H9 (cell line): ENCODE measurements at regions not wholly inside any gene's neighbourhood (a gene's known extent, or its start where the extent isn't known, plus 50 kb on each side); places are given as distances from the start of the nearest gene placed in this dataset.

Experiments
- DNase-seq: peaks from one replicate; pipeline ENCODE4 v3.0.0-alpha.2; 2017
- H2AFZ ChIP-seq: one replicate; pipeline ENCODE4 v1.6.1; 2013; ENCODE audit warnings: mild to moderate bottlenecking, low read length, control low read depth, moderate library complexity
- H2AK5ac ChIP-seq: 2 replicates; pipeline ENCODE4 v1.6.1; 2013; ENCODE audit warnings: low read length, control low read depth, mixed read lengths; ENCODE audit not compliant: insufficient read length
- H2BK120ac ChIP-seq: one replicate; pipeline ENCODE4 v1.6.1; 2013; ENCODE audit warnings: low read depth, mild to moderate bottlenecking, low read length, control low read depth, inconsistent platforms; ENCODE audit not compliant: poor library complexity, severe bottlenecking
- H2BK12ac ChIP-seq: 2 replicates; pipeline ENCODE4 v1.6.1; 2013; ENCODE audit warnings: low read length, control low read depth, mixed read lengths, low read depth; ENCODE audit not compliant: insufficient read length
- H2BK15ac ChIP-seq: 2 replicates; pipeline ENCODE4 v1.6.1; 2013; ENCODE audit warnings: low read depth, low read length, control low read depth
- H2BK20ac ChIP-seq: one replicate; pipeline ENCODE4 v1.6.1; 2013; ENCODE audit warnings: low read depth, mild to moderate bottlenecking, low read length, control low read depth, inconsistent platforms; ENCODE audit not compliant: poor library complexity, severe bottlenecking
- H2BK5ac ChIP-seq: 2 replicates; pipeline ENCODE4 v1.6.1; 2013; ENCODE audit warnings: low read length, control low read depth, mixed read lengths; ENCODE audit not compliant: insufficient read length
- H3K14ac ChIP-seq: 2 replicates; pipeline ENCODE4 v1.6.1; 2013; ENCODE audit warnings: low read length, control low read depth; ENCODE audit not compliant: insufficient read depth
- H3K18ac ChIP-seq: 2 replicates; pipeline ENCODE4 v1.6.1; 2013; ENCODE audit warnings: low read depth, mild to moderate bottlenecking, mixed read lengths, low read length, control low read depth; ENCODE audit not compliant: insufficient read length
- H3K23ac ChIP-seq: 2 replicates; pipeline ENCODE4 v1.6.1; 2013; ENCODE audit warnings: low read length, control low read depth, mixed read lengths, low read depth; ENCODE audit not compliant: insufficient read length
- H3K23me2 ChIP-seq: 2 replicates; pipeline ENCODE4 v1.6.1; 2013; ENCODE audit warnings: low read depth, mild to moderate bottlenecking, mixed read lengths, low read length, control low read depth; ENCODE audit not compliant: insufficient read length, poor library complexity, severe bottlenecking
- H3K27ac ChIP-seq: 2 replicates; pipeline ENCODE4 v1.5.1; 2013; ENCODE audit warnings: low read length, control low read depth, mixed read lengths, low read depth; ENCODE audit not compliant: insufficient read length
- H3K27me3 ChIP-seq: 2 replicates; pipeline ENCODE4 v1.6.1; 2013; ENCODE audit warnings: low read length, control low read depth, inconsistent platforms; ENCODE audit not compliant: insufficient read depth
- H3K4ac ChIP-seq: 2 replicates; pipeline ENCODE4 v1.6.1; 2013; ENCODE audit warnings: low read depth, mild to moderate bottlenecking, control low read depth, inconsistent platforms, low read length, moderate library complexity
- H3K4me1 ChIP-seq: 2 replicates; pipeline ENCODE4 v1.6.1; 2013; ENCODE audit warnings: low read length, control low read depth, inconsistent platforms; ENCODE audit not compliant: insufficient read depth
- H3K4me2 ChIP-seq: 2 replicates; pipeline ENCODE4 v1.6.1; 2013; ENCODE audit warnings: low read length, control low read depth, mixed read lengths; ENCODE audit not compliant: insufficient read length, insufficient read depth
- H3K56ac ChIP-seq: 2 replicates; pipeline ENCODE4 v1.6.1; 2013; ENCODE audit warnings: low read depth, mild to moderate bottlenecking, mixed read lengths, low read length, control low read depth; ENCODE audit not compliant: insufficient read length
- H3K79me1 ChIP-seq: 2 replicates; pipeline ENCODE4 v1.6.1; 2013; ENCODE audit warnings: low read depth, mild to moderate bottlenecking, moderate library complexity, low read length, control low read depth, inconsistent platforms; ENCODE audit not compliant: insufficient read depth, poor library complexity, severe bottlenecking
- H3K79me2 ChIP-seq: 2 replicates; pipeline ENCODE4 v1.6.1; 2013; ENCODE audit warnings: low read length, control low read depth, inconsistent platforms; ENCODE audit not compliant: insufficient read depth
- H3K9ac ChIP-seq: 2 replicates; pipeline ENCODE4 v1.6.1; 2013; ENCODE audit warnings: low read length, control low read depth, mixed read lengths; ENCODE audit not compliant: insufficient read length; ENCODE audit errors: extremely low read depth
- H3K9me3 ChIP-seq: one replicate; pipeline ENCODE4 v1.6.1; 2013; ENCODE audit warnings: low read depth, low read length, inconsistent platforms; ENCODE audit not compliant: control insufficient read depth
- H3T11ph ChIP-seq: one replicate; pipeline ENCODE4 v1.6.1; 2013; ENCODE audit warnings: mild to moderate bottlenecking, low read length, control low read depth, inconsistent platforms
- H4K20me1 ChIP-seq: one replicate; pipeline ENCODE4 v1.6.1; 2013; ENCODE audit not compliant: control insufficient read depth, insufficient read length, insufficient read depth
- H4K5ac ChIP-seq: 2 replicates; pipeline ENCODE4 v1.6.1; 2013; ENCODE audit warnings: low read depth, mild to moderate bottlenecking, mixed read lengths, low read length, control low read depth; ENCODE audit not compliant: insufficient read length
- H4K8ac ChIP-seq: replicated peaks from 2 replicates; pipeline ENCODE4 v1.6.1; 2013; ENCODE audit warnings: low read length, control low read depth, mixed read lengths, low read depth; ENCODE audit not compliant: insufficient read length
- H4K91ac ChIP-seq: 2 replicates; pipeline ENCODE4 v1.6.1; 2013; ENCODE audit warnings: low read depth, mild to moderate bottlenecking, moderate library complexity, mixed read lengths, low read length, control low read depth; ENCODE audit not compliant: insufficient read length
- H3K27ac Mint-ChIP-seq, 3 experiments: 2 replicates in 2 of 3; 3 replicates in 1 of 3; pipeline ENCODE4 v1.8.0; 2020 to 2021; ENCODE audit warnings: mixed read lengths in 3 of 3, mild to moderate bottlenecking in 1 of 3, moderate library complexity in 1 of 3
- H3K27me3 Mint-ChIP-seq: 2 replicates; pipeline ENCODE4 v1.8.0; 2021; ENCODE audit warnings: low read depth, mild to moderate bottlenecking, moderate library complexity, mixed read lengths
- H3K36me3 Mint-ChIP-seq, 3 experiments: 2 replicates in 2 of 3; 3 replicates in 1 of 3; pipeline ENCODE4 v1.8.0; 2020 to 2021; ENCODE audit warnings: low read depth in 3 of 3, mixed read lengths in 3 of 3; ENCODE audit not compliant: insufficient read depth in 1 of 3
- H3K4me1 Mint-ChIP-seq, 2 experiments: 2 replicates each; pipeline ENCODE4 v1.8.0; 2020; ENCODE audit warnings: mixed read lengths in 2 of 2
- H3K4me3 Mint-ChIP-seq, 2 experiments: 2 replicates in 1 of 2; 3 replicates in 1 of 2; pipeline ENCODE4 v1.8.0; 2020 to 2021; ENCODE audit warnings: mild to moderate bottlenecking in 2 of 2, mixed read lengths in 2 of 2, moderate library complexity in 1 of 2
- H3K9me3 Mint-ChIP-seq, 2 experiments: 2 replicates in 1 of 2; 3 replicates in 1 of 2; pipeline ENCODE4 v1.8.0; 2020; ENCODE audit warnings: mild to moderate bottlenecking in 2 of 2, mixed read lengths in 2 of 2, moderate library complexity in 1 of 2
- WGBS: extraction: QIAGEN DNeasy Blood & Tissue Kit; methylation state at CpG from one replicate; pipeline ENCODE4 v1.1.7; 2013; ENCODE audit warnings: missing lambda C conversion rate, low lambda C conversion rate, mixed read lengths; ENCODE audit not compliant: insufficient read length; ENCODE audit errors: extremely low coverage; 5-methylcytosine and 5-hydroxymethylcytosine counted together
- TF ChIP-seq, protein P1 (sequence below): fragments of 200-600 bp; sonication (generic); conservative IDR thresholded peaks from 3 replicates; pipeline ENCODE4 v1.8.0; 2021; ENCODE audit warnings: antibody characterized with exemption, mild to moderate bottlenecking

- Histone ChIP-seq H3K14ac (no peak overlapping the region), H4K20me1 (no peaks in the 10 kb centered on the region), H3K79me1 (no peaks in the 10 kb centered on the region), H4K8ac (no peak overlapping the region), H2BK120ac (no peak overlapping the region), H3K4ac (no peak overlapping the region), H3K4me2 (no peak overlapping the region), H3K27ac (no peak overlapping the region), H2BK15ac (no peak overlapping the region), H3K79me2 (no peaks in the 10 kb centered on the region), H2BK12ac (no peak overlapping the region), H4K5ac (no peak overlapping the region), H3K4me1 (no peaks in the 10 kb centered on the region), H3K56ac (no peak overlapping the region), H3K9ac (no peak overlapping the region), H3K23me2 (no peaks in the 10 kb centered on the region), H3K18ac (no peak overlapping the region), H3K23ac (no peak overlapping the region), H2AK5ac (no peak overlapping the region), H3K9me3 (no peaks in the 10 kb centered on the region), H2AFZ (no peak overlapping the region), H3K27me3 (no peaks in the 10 kb centered on the region), H2BK5ac (no peak overlapping the region), H2BK20ac (no peak overlapping the region), H3T11ph (no peak overlapping the region), H4K91ac (no peak overlapping the region)
- no peaks in the 10 kb centered on the region; a peak in 2 of 7 replicates for H3K36me3 Mint-ChIP-seq
- peaks cover 12 to 13% of the 10 kb centered on the region in 2 experiments for H3K4me1 Mint-ChIP-seq
- peaks cover 13 to 16% of the 10 kb centered on the region in 2 experiments; a peak in 4 of 5 replicates for H3K9me3 Mint-ChIP-seq
- no peak overlapping the region for H3K27ac Mint-ChIP-seq
- WGBS = no CpG with 5 or more reads among the region's 15 CpGs
- TF ChIP-seq, protein P1, sequence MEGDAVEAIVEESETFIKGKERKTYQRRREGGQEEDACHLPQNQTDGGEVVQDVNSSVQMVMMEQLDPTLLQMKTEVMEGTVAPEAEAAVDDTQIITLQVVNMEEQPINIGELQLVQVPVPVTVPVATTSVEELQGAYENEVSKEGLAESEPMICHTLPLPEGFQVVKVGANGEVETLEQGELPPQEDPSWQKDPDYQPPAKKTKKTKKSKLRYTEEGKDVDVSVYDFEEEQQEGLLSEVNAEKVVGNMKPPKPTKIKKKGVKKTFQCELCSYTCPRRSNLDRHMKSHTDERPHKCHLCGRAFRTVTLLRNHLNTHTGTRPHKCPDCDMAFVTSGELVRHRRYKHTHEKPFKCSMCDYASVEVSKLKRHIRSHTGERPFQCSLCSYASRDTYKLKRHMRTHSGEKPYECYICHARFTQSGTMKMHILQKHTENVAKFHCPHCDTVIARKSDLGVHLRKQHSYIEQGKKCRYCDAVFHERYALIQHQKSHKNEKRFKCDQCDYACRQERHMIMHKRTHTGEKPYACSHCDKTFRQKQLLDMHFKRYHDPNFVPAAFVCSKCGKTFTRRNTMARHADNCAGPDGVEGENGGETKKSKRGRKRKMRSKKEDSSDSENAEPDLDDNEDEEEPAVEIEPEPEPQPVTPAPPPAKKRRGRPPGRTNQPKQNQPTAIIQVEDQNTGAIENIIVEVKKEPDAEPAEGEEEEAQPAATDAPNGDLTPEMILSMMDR = no peak
- no peak for DNase-seq
- peaks cover 13% of the 10 kb centered on the region for H3K27me3 Mint-ChIP-seq
- no peak overlapping the region for H3K4me3 Mint-ChIP-seq
These were observed 211.6 kb upstream of the SDK2 start for GRCh38 chr17:73855720-73856333.
